SJCRH30 (cell line): ENCODE measurements at regions not wholly inside any gene's neighbourhood (a gene's known extent, or its start where the extent isn't known, plus 50 kb on each side); places are given as distances from the start of the nearest gene placed in this dataset.
A peak's percentile ranks its signal among the peaks of the same experiment; 100 is the strongest.
"Not testable (repeated sequence)": the region's sequence is repeated elsewhere in the genome, so short reads cannot be mapped to it uniquely, and the experiment has no call there.

Source experiments
- DNase-seq, 2 experiments: peaks; one replicate each; pipeline ENCODE4 v3.0.0-alpha.2; 2015 to 2020
- H3K27ac ChIP-seq: fragments of 250-450 bp; sonication (Bioruptor Pico); 2 replicates; pipeline ENCODE4 v1.5.1; 2020; ENCODE audit warnings: mild to moderate bottlenecking, moderate library complexity
- H3K27me3 ChIP-seq: fragments of 250-450 bp; sonication (Bioruptor Pico); 2 replicates; pipeline ENCODE4 v1.5.1; 2020; ENCODE audit warnings: mild to moderate bottlenecking, moderate library complexity
- H3K36me3 ChIP-seq: fragments of 250-450 bp; sonication (Bioruptor Pico); 2 replicates; pipeline ENCODE4 v1.5.1; 2020; ENCODE audit warnings: mild to moderate bottlenecking, moderate library complexity
- H3K4me1 ChIP-seq: fragments of 250-450 bp; sonication (Bioruptor Pico); 2 replicates; pipeline ENCODE4 v1.5.1; 2020; ENCODE audit warnings: mild to moderate bottlenecking, moderate library complexity
- H3K4me3 ChIP-seq: fragments of 250-450 bp; sonication (Bioruptor Pico); 2 replicates; pipeline ENCODE4 v1.5.1; 2020; ENCODE audit warnings: mild to moderate bottlenecking, moderate library complexity
- H3K9me3 ChIP-seq: fragments of 250-450 bp; sonication (Bioruptor Pico); replicated peaks from 2 replicates; pipeline ENCODE4 v1.5.1; 2020; ENCODE audit warnings: mild to moderate bottlenecking, moderate library complexity

DNA sequence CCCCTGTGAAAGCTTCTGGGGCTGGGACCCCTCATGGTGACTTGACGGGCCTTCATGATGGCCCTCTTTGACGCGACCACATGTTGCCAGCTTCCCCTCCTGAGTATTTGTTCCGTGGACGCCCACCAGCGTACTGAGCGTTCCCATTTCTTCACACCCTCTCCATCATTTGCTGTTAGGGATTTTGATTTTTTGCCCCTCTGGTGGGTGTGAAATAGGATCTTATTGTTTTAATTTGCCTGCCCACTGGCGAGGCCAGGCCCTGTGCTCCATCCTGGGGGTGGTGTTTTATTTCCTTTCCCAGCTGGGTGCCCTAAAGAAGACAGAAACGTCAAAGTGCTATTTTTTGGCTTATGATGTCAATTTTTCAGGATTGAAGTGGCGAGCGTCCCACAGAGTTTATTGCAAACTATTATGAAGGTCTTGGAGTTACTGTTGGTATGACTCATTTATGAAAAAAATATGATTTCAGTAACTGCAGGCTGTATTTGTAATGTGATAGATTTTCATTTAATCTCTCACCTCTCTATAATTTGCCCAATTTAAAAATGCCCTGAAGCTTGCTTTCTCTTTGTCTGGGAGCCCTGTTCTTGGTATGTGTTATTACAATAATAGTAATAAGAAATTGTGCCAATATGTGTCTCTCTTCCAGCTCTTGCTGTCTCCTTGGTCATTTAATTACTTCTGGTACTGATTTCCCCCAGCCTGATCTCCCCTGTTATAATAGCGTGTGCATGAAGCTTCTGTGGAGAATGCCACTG lies 99.6 kb downstream of the SLC25A47 start:
- Histone ChIP-seq H3K9me3 (no peaks in the 10 kb centered on the region), H3K27ac (no peak overlapping the region), H3K4me3 (no peak overlapping the region), H3K4me1 (no peaks in the 10 kb centered on the region; the same call in 1 of the 2 replicates), H3K27me3 (no peaks in the 10 kb centered on the region), H3K36me3 (no peaks in the 10 kb centered on the region)
- DNase-seq = no peak

DNA sequence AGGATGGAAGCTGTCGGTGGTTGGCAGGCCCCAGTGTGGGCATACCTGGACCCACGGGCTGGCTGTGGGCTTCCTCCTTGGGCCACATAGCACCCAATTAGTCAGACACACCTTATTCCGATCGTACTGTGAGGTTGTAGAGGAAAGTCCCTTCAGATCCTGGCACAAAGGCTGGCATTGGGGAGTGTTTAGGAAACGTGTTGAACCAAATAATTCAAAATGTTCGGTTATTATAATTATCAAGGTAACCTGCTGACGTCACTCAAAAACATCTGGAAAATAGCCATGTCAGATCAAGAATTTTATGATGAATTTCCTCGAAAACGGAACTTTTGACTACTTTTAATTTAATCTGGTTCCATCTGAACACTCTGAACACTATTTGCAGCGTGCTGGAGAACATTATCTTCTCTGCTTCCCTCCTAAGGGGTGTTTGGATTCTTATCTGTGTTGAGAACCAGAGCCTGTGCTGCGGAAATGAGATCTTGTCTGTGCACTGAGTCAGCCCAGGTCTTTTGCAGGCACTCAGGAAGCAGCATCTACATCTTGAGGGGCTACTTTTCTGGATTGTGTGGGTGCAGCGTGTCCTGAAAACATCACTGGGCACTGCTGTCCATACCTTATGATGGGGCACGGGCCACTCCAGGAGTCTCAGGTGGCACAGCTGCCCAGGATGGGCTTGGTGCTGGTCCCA lies 100.3 kb downstream of the SLC25A47 start:
- H3K27me3 ChIP-seq = no peaks in the 10 kb centered on the region
- no peaks in the 10 kb centered on the region; the same call in 1 of the 2 replicates for H3K4me1 ChIP-seq
- H3K4me3 ChIP-seq = no peak overlapping the region
- H3K9me3 ChIP-seq = no peaks in the 10 kb centered on the region
- H3K36me3 ChIP-seq = no peaks in the 10 kb centered on the region
- H3K27ac ChIP-seq = no peak overlapping the region
- DNase-seq = no peak

DNA sequence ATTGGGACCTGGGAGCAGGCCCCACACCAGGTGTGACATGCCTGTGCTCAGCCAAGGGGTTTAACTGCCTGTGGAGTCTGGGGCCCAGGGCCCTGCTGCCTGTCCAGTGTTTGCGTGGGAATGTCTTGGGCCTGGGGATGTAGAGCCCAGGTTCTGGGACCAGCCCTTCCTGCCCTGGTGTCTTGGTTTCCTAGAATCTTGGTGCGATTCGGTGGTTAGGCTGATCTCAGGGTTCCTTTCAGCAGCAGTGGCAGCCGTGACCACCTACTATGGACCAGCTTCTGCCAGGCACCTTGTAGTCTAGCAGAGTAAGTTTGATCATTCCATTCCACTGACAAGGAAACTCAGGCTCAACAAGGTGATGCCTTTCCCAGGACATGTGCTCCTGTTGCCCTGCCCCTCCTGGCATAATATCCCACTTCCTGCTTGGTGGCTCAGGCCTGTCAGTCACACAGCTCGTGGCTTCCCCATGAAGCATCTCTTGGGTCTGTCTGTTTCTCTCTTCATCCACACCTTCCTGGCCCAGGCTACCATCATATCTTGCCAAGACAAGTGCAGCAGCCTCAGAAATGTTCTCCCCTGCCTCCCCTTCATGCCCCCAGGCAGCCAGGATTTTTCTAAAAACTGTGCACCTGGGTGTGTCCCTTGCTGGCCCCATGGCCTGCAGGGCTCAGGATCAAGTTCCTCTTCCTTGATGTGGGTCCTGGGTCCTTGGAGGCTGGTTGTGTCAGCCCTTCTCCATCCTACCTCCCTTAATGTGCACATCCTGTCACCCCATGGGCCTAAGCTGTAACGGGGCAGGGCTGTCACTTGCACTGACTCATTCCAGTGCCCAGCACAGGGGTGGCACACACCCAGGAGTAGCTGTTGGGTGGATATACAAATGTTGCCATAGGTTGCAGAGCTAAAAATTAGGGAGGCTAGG lies 101.6 kb downstream of the SLC25A47 start:
- Histone ChIP-seq H3K27ac (no peak overlapping the region), H3K9me3 (no peaks in the 10 kb centered on the region), H3K4me3 (no peak overlapping the region), H3K4me1 (no peaks in the 10 kb centered on the region; the same call in 1 of the 2 replicates), H3K27me3 (no peaks in the 10 kb centered on the region), H3K36me3 (no peaks in the 10 kb centered on the region)
- no peak for DNase-seq

DNA sequence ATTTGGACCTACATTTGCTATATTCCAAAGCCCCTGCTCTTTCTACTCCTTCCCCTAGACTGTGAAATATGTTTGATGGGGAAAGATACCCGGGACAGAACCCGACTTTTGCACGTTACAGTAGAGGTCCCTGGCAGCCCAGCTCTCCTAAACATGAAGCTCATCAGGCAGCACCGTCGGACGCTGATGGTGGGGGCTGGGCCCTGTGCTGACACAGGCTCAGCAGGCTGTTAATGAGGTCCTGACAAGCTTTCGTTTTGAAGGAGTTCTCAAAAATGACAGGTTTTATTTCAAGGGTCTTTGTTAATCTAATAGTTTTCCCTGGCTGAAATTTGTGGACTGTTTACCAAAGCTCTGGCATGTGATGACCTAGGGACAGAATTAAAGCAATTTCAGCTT lies 102.3 kb downstream of the SLC25A47 start:
- H3K27me3 ChIP-seq = no peaks in the 10 kb centered on the region
- no peaks in the 10 kb centered on the region for H3K9me3 ChIP-seq
- H3K4me1 ChIP-seq = no peaks in the 10 kb centered on the region; the same call in 1 of the 2 replicates
- H3K4me3 ChIP-seq = no peak overlapping the region
- H3K36me3 ChIP-seq = no peaks in the 10 kb centered on the region
- no peak for DNase-seq
- H3K27ac ChIP-seq = no peak overlapping the region

DNA sequence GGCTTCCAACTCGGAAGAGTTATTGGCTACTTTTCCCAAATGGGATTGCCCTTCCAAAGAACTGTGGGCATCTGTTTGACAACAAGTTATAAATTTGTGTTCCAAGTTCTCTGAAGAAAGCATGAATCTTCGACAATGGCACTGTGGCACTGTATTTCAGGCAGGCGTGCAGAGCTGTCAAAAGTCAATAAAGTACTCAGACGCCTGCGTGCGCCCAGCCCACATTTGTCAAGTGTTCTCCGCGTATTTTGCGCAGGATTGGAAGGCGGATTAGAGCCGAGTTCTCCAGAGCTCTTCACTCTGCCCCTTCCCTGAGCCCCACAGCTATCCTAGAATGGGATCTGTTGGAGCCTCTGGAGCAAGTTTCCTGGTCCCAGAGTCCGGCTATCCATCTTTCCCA lies 103.2 kb downstream of the SLC25A47 start:
- no peaks in the 10 kb centered on the region for H3K27me3 ChIP-seq
- no peaks in the 10 kb centered on the region for H3K9me3 ChIP-seq
- no peaks in the 10 kb centered on the region for H3K4me1 ChIP-seq
- no peak for DNase-seq
- no peak overlapping the region for H3K4me3 ChIP-seq
- no peak overlapping the region for H3K27ac ChIP-seq
- no peaks in the 10 kb centered on the region for H3K36me3 ChIP-seq

DNA sequence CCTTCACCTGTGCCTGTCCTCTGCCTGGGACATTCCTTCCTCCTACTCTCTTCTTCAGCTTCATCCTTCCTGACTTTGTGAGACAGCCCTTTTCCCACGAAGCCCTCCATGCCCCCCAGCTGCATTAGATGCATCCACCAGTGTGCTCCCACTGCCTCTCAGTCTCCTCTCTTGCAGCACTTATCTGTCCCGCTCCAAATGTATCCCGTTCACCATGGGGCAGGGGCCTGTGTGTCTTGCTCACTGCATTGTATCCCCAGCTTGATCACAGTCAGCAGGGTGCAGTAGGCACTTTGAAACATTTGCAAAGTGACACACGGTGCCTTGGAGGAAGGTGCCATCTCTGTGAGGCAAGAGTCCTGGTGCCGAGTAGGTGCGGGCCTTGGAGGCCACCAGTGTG lies 104.0 kb downstream of the SLC25A47 start:
- no peak for DNase-seq
- Histone ChIP-seq H3K9me3 (no peaks in the 10 kb centered on the region), H3K27me3 (no peaks in the 10 kb centered on the region), H3K4me3 (no peak overlapping the region), H3K4me1 (no peaks in the 10 kb centered on the region), H3K36me3 (no peaks in the 10 kb centered on the region), H3K27ac (no peak overlapping the region)

DNA sequence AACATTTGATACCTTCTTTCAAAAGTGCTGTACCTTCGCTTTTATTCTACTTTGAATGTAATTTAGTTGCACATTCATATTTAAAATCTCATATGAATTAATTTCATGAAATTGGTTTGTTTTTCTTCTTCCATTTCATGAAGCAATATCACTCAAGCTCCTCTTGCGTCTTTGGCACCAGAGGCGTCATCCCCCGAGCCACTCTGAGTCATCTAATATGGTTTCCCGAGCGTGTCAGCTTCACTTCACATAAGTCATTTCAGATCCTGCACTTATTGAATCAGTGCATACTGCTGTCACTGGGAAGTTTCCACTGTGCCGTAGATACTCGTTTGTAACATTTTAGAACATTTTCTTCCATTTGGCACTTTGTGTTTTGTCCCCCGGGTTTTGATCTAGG lies 105.6 kb downstream of the SLC25A47 start:
- DNase-seq = no peak
- H3K4me1 ChIP-seq = no peaks in the 10 kb centered on the region
- no peaks in the 10 kb centered on the region for H3K9me3 ChIP-seq
- no peaks in the 10 kb centered on the region for H3K36me3 ChIP-seq
- H3K27me3 ChIP-seq = no peaks in the 10 kb centered on the region
- no peak overlapping the region for H3K27ac ChIP-seq
- H3K4me3 ChIP-seq = no peak overlapping the region

DNA sequence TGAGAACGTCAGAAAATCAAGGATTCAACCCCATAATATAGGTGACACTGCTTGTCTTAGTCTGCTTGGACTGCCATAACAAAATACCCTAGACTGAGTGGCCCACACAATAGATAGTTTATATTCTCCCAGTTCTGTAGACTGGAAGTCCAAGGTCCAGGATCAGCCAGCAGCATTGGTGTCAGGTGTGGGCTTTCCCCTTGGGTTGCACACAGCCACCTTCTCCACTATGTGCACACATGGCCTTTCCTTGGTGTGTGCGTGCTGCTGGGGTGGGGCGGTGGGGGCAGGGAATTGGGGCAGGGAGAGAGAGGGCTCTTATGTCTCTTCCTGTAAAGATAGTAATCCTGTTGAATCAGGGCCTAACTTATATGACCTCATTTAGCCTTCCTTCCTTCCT lies 106.4 kb downstream of the SLC25A47 start:
- H3K9me3 ChIP-seq = no peaks in the 10 kb centered on the region

DNA sequence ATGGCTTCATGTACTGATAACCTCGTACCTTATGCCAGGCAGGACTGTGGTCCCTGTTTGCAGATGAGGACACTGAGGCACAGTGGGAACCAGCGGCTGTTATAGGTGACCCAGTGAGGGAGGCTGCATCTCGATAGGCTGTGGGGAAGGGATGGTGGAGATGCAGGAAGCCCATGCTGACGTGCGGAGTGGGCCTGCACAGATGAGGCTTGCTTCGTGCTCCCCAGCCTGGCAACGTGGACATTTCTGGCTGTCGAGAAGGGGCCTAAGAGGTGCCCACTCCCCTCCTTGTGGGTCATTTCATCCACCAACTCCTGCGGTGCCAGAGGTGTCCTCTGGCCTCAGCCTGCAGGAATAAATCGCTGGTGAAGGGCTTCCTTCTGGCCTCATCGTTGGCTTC lies 107.4 kb downstream of the SLC25A47 start:
- DNase-seq = no peak
- Histone ChIP-seq H3K4me3 (no peak overlapping the region), H3K4me1 (no peaks in the 10 kb centered on the region), H3K9me3 (no peaks in the 10 kb centered on the region), H3K27ac (no peak overlapping the region), H3K27me3 (no peaks in the 10 kb centered on the region), H3K36me3 (no peaks in the 10 kb centered on the region)

More for the DNA sequence above, 106.4 kb downstream of the SLC25A47 start:
- Histone ChIP-seq H3K27me3 (no peaks in the 10 kb centered on the region), H3K36me3 (no peaks in the 10 kb centered on the region), H3K27ac (no peak overlapping the region), H3K4me3 (no peak overlapping the region), H3K4me1 (no peaks in the 10 kb centered on the region)
- no peak for DNase-seq

DNA sequence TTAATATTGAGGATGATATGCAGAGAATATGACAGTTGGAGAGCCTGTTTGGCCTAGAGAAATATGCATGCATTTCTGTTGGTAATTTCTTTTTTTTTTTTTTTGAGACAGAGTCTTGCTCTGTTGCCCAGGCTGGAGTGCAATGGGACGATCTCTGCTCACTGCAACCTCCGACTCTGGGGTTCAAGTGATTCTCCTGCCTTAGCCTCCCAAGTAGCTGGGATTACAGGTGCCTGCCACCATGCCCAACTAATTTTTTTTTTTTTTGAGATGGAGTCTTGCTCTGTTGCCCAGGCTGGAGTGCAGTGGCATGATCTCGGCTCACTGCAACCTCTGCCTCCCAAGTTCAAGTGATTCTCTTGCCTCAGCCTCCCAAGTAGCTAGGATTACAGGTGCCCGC lies 108.3 kb downstream of the SLC25A47 start:
- not testable (repeated sequence) for H3K4me1 ChIP-seq, H3K27me3 ChIP-seq, H3K27ac ChIP-seq, H3K9me3 ChIP-seq, H3K36me3 ChIP-seq, DNase-seq, H3K4me3 ChIP-seq

DNA sequence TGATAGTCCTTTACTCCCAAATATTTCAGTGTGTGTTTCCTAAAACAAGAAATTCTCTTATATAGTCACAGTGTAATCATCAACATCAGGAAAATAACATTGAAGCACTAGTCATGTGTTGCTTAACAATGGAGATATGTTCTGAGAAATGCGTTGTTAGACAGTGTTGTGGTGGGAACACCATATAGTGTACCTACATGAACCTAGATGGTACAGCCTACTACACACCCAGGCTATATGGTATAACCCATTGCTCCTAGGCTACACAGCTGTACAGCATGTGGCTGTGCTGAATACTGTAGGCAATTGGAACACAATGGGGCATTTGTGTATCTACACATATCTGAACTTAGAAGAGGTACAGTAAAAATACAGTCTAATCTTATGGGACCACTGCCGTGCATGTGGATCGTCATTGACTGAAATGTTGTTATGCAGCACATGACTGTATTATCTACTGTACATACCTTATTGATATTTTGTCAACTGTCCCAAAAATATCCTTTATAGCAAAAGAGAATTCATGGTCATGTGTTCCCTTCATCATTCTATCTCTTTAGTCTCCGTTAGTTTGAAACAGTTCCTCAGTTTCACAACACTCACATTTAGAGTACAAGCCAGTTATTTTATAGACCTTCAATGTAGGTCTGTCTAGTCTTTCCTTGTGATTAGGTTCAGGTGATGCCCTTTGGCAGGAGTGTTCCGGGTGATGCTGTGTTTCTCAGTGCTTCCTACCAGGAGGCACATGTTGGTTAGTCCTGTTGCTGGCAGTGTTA lies 109.7 kb downstream of the SLC25A47 start:
- Histone ChIP-seq H3K4me1 (no peaks in the 10 kb centered on the region), H3K27me3 (no peaks in the 10 kb centered on the region), H3K9me3 (no peaks in the 10 kb centered on the region), H3K36me3 (no peaks in the 10 kb centered on the region), H3K27ac (no peak overlapping the region), H3K4me3 (no peak overlapping the region)
- DNase-seq = peak in 1 of 2 experiments; percentile 21

DNA sequence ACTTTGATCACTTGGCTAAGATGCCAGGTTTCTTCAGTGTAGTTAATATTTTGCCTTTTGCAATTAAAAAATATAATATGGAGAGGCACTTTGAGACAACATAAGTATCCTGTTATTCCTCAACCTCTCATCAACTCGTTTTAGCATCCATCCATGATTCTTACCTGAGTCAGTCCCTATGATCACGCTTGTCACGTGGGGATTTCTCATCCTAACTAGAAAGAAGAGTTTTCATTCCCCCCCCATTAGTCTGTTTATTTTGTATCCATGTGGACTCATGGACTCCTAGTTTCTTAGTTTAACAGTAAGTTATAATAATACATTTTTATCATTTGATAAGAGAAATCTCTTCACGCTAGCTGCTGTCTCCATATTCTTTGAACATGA lies 110.3 kb downstream of the SLC25A47 start:
- H3K36me3 ChIP-seq = no peaks in the 10 kb centered on the region
- H3K27me3 ChIP-seq = no peaks in the 10 kb centered on the region
- no peak overlapping the region for H3K27ac ChIP-seq
- H3K4me3 ChIP-seq = no peak overlapping the region
- no peaks in the 10 kb centered on the region for H3K4me1 ChIP-seq
- DNase-seq = no peak
- no peaks in the 10 kb centered on the region for H3K9me3 ChIP-seq

DNA sequence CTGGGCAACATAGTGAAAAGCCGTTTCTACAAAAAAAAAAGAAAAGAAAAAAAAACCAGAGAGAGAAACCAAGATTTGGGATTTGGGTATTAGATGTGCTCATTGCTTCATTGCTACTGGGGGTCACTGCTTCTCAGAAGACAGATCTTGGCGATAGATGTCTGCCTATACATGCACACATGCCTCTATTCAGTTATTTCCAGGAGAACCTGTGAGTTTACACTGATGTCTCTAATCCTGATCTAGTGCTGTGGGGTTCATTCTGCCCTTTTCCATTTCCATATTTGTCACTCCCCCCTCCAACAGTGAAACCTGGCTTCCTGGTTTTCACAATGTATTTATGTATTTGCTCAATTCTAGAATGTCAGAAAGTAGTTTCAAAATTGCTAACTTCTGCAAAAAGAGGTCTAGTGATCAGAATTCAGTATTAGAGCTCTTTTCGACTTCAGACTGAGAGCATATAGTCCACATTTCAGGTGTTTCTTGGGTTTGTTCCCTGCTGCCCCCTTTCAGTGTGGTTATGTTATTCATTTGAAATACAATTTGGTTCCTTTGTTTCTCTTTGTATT lies 111.0 kb downstream of the SLC25A47 start:
- Histone ChIP-seq H3K27ac (no peak overlapping the region), H3K4me1 (no peaks in the 10 kb centered on the region), H3K4me3 (no peak overlapping the region), H3K9me3 (no peaks in the 10 kb centered on the region), H3K27me3 (no peaks in the 10 kb centered on the region), H3K36me3 (no peaks in the 10 kb centered on the region)
- DNase-seq = no peak

DNA sequence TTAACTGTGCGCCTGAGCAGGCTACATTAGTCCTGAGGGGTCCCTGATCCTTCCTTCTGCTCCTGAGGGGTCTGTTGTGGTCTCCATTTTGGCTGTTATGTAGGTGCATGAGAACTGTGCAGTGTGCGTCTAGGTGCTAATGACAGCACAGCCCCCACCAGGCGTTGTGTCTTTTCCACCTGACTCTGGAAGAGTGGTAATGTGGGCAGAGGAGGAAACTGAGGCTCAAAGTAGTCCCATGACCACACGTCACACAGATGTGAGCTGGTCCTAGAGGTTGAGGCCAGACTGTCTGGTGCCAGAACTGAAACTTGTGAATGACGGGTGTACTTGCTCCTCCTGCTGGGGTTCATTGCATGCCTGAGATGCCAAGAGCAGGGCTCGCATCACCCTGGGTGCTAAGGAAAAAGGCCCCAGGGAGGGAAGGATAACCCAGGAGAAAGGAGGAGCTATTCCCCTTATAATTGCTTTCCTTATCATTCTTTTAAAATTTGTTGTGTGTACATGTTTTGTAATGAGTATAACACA lies 111.8 kb downstream of the SLC25A47 start:
- DNase-seq = no peak
- H3K27ac ChIP-seq = no peak overlapping the region
- no peak overlapping the region for H3K4me3 ChIP-seq
- H3K9me3 ChIP-seq = no peaks in the 10 kb centered on the region
- H3K36me3 ChIP-seq = no peaks in the 10 kb centered on the region
- H3K27me3 ChIP-seq = no peaks in the 10 kb centered on the region
- H3K4me1 ChIP-seq = no peaks in the 10 kb centered on the region
